Kidney (tissue), 13 donors: ENCODE measurements at regions not wholly inside any gene's neighbourhood (a gene's known extent, or its start where the extent isn't known, plus 50 kb on each side); places are given as distances from the start of the nearest gene placed in this dataset.
A peak's percentile ranks its signal among the peaks of the same experiment; 100 is the strongest.

ENCODE experiments used
- DNase-seq, 5 donors: peaks; one replicate each; pipeline ENCODE4 v3.0.0-alpha.2; 2013 to 2020
- FAIRE-seq: peaks from 2 replicates; lab custom pipeline; 2012; peaks lifted over from hg19 to GRCh38; lab: Jason Lieb, UNC
- H3K27ac ChIP-seq, 2 donors: one replicate each; pipeline ENCODE4 v1.7.0; 2013; ENCODE audit warnings: low read depth in 2 of 2, low read length in 2 of 2, inconsistent platforms in 1 of 2
- H3K27me3 ChIP-seq: one replicate; pipeline ENCODE4 v1.7.1; 2013; ENCODE audit warnings: low read length, inconsistent platforms; ENCODE audit not compliant: control insufficient read depth, insufficient read depth
- H3K36me3 ChIP-seq, 3 donors: one replicate each; pipeline versions ENCODE4 v1.7.0 to v1.7.1; 2013; ENCODE audit warnings: low read length in 3 of 3, control low read depth in 1 of 3, inconsistent platforms in 1 of 3; ENCODE audit not compliant: insufficient read depth in 3 of 3, control insufficient read depth in 2 of 3
- H3K4me1 ChIP-seq, 3 donors: one replicate each; pipeline versions ENCODE4 v1.7.0 to v1.7.1; 2013; ENCODE audit warnings: low read length in 3 of 3, inconsistent platforms in 1 of 3, low read depth in 1 of 3; ENCODE audit not compliant: control insufficient read depth in 2 of 3, insufficient read depth in 2 of 3
- H3K4me3 ChIP-seq, 3 donors: one replicate each; pipeline versions ENCODE4 v1.7.0 to v1.8.1; 2013; ENCODE audit warnings: low read length in 3 of 3, control low read depth in 1 of 3, inconsistent platforms in 1 of 3
- H3K9ac ChIP-seq, 3 donors: one replicate each; pipeline versions ENCODE4 v1.7.0 to v1.7.1; 2013; ENCODE audit warnings: low read length in 3 of 3, control low read depth in 1 of 3, inconsistent platforms in 1 of 3
- H3K9me3 ChIP-seq, 3 donors: one replicate each; pipeline versions ENCODE4 v1.7.0 to v1.7.1; 2013; ENCODE audit warnings: low read length in 3 of 3, control low read depth in 1 of 3, inconsistent platforms in 1 of 3; ENCODE audit not compliant: control insufficient read depth in 2 of 3, insufficient read depth in 1 of 3
- CTCF ChIP-seq: IDR thresholded peaks from 3 replicates; pipeline ENCODE4 v1.5.1; 2012; ENCODE audit warnings: mild to moderate bottlenecking, moderate library complexity, borderline replicate concordance; ENCODE audit not compliant: insufficient read depth; ENCODE audit errors: extremely low read depth
- intact Hi-C: fragments of 100-400 bp; cut with DNase I; formaldehyde crosslinking; loops from one replicate; pipeline ENCODE4 v1.11.1; 2022
- donor health status: control.
- donor health status: control.
- donor health status: control.
- donor health status: control.
- donor health status: control.
- donor health status: DM: yes; HTN: yes; CAD: no.
- donor health status: Normal renal cell carcinoma (clear cell type).

- Histone ChIP-seq H3K9me3 (peaks cover 0 to 2% (median 0%) of the 10 kb centered on the region in 3 donors), H3K4me3 (no peak overlapping the region), H3K4me1 (no peaks in the 10 kb centered on the region), H3K27me3 (no peaks in the 10 kb centered on the region), H3K9ac (no peak overlapping the region), H3K27ac (no peak overlapping the region), H3K36me3 (no peaks in the 10 kb centered on the region)
- intact Hi-C loops, result no loop called here
- DNase-seq (no peak), FAIRE-seq (no peak)
- no peak for TF ChIP-seq CTCF
Observed at GRCh38 chr14:76581592-76581991, 179.7 kb upstream of the VASH1 start.

- no peak overlapping the region for H3K27ac ChIP-seq
- intact Hi-C loops, result no loop called here
- no peaks in the 10 kb centered on the region for H3K36me3 ChIP-seq
- TF ChIP-seq CTCF, result no peak
- H3K9ac ChIP-seq, result no peak overlapping the region
- H3K4me3 ChIP-seq, result no peak overlapping the region
- H3K9me3 ChIP-seq, result no peaks in the 10 kb centered on the region
- no peak for FAIRE-seq
- DNase-seq, result no peak
- H3K27me3 ChIP-seq, result no peaks in the 10 kb centered on the region
- no peaks in the 10 kb centered on the region for H3K4me1 ChIP-seq
Observed at GRCh38 chr14:76582447-76582846, 178.8 kb upstream of the VASH1 start.

- DNase-seq, result no peak
- H3K9me3 ChIP-seq, result no peaks in the 10 kb centered on the region
- no peak overlapping the region for H3K9ac ChIP-seq
- H3K4me3 ChIP-seq, result no peak overlapping the region
- no peaks in the 10 kb centered on the region for H3K4me1 ChIP-seq
- no peak for FAIRE-seq
- H3K36me3 ChIP-seq, result no peaks in the 10 kb centered on the region
- intact Hi-C loops, result no loop called here
- H3K27ac ChIP-seq, result no peak overlapping the region
- no peaks in the 10 kb centered on the region for H3K27me3 ChIP-seq
- no peak for TF ChIP-seq CTCF
Observed at GRCh38 chr14:76583174-76583573, 178.1 kb upstream of the VASH1 start.

- no peaks in the 10 kb centered on the region for H3K4me1 ChIP-seq
- H3K36me3 ChIP-seq, result no peaks in the 10 kb centered on the region
- no peak for TF ChIP-seq CTCF
- H3K9ac ChIP-seq, result no peak overlapping the region
- FAIRE-seq (no peak), DNase-seq (peak in 1 of 5 donors; percentile 58)
- H3K9me3 ChIP-seq, result no peaks in the 10 kb centered on the region
- H3K4me3 ChIP-seq, result no peak overlapping the region
- intact Hi-C loops, result no loop called here
- H3K27ac ChIP-seq, result no peak overlapping the region
- H3K27me3 ChIP-seq, result no peaks in the 10 kb centered on the region
Observed at GRCh38 chr14:76583805-76584204, 177.5 kb upstream of the VASH1 start.
